RWPE2 (cell line): ENCODE measurements at regions not wholly inside any gene's neighbourhood (a gene's known extent, or its start where the extent isn't known, plus 50 kb on each side); places are given as distances from the start of the nearest gene placed in this dataset.

Source experiments
- ATAC-seq: fragments of 200-7000 bp; cut with Tn5 transposase; 3 replicates; pipeline ENCODE4 v1.9.1; 2021; ENCODE audit warnings: low read depth
- DNase-seq: peaks from one replicate; pipeline ENCODE4 v3.0.0-alpha.2; 2020; ENCODE audit warnings: low spot score
- H3K27ac ChIP-seq: fragments of 450-650 bp; 2 replicates; pipeline ENCODE4 v1.5.1; 2017; ENCODE audit warnings: mild to moderate bottlenecking; ENCODE audit not compliant: poor library complexity, severe bottlenecking
- H3K27me3 ChIP-seq: fragments of 250-450 bp; sonication (Bioruptor Pico); 2 replicates; pipeline ENCODE4 v1.5.1; 2021; ENCODE audit warnings: mild to moderate bottlenecking, moderate library complexity; ENCODE audit not compliant: insufficient read depth, poor library complexity, severe bottlenecking
- H3K36me3 ChIP-seq: fragments of 250-450 bp; sonication (Bioruptor Pico); 2 replicates; pipeline ENCODE4 v1.5.1; 2020; ENCODE audit warnings: low read depth, mild to moderate bottlenecking, moderate library complexity
- H3K4me1 ChIP-seq: fragments of 250-450 bp; sonication (Bioruptor Pico); 2 replicates; pipeline ENCODE4 v1.5.1; 2021; ENCODE audit warnings: mild to moderate bottlenecking, moderate library complexity; ENCODE audit not compliant: insufficient read depth, poor library complexity, severe bottlenecking
- H3K4me3 ChIP-seq: fragments of 250-450 bp; sonication (Bioruptor Pico); 2 replicates; pipeline ENCODE4 v1.5.1; 2021; ENCODE audit warnings: mild to moderate bottlenecking, moderate library complexity; ENCODE audit not compliant: severe bottlenecking
- H3K9me3 ChIP-seq: fragments of 250-450 bp; sonication (Bioruptor Pico); 2 replicates; pipeline ENCODE4 v1.5.1; 2021; ENCODE audit warnings: mild to moderate bottlenecking, moderate library complexity; ENCODE audit not compliant: severe bottlenecking
- CTCF ChIP-seq: fragments of 450-650 bp; IDR thresholded peaks from one replicate; pipeline ENCODE4 v1.5.1; 2017; ENCODE audit warnings: mild to moderate bottlenecking, moderate library complexity; ENCODE audit not compliant: poor library complexity, severe bottlenecking

GRCh38 chr5:113692891-113693457 lies 179.5 kb downstream of the YTHDC2 start:
- no peak for TF ChIP-seq CTCF
- ATAC-seq (no peak), DNase-seq (no peak)
- no peaks in the 10 kb centered on the region for H3K4me1 ChIP-seq
- no peaks in the 10 kb centered on the region for H3K36me3 ChIP-seq
- H3K27me3 ChIP-seq, result peaks cover 41% of the 10 kb centered on the region
- no peak overlapping the region for H3K27ac ChIP-seq
- no peak overlapping the region for H3K4me3 ChIP-seq
- H3K9me3 ChIP-seq, result no peaks in the 10 kb centered on the region

- peaks cover 41% of the 10 kb centered on the region for H3K27me3 ChIP-seq
- H3K9me3 ChIP-seq, result no peaks in the 10 kb centered on the region
- no peak overlapping the region for H3K27ac ChIP-seq
- H3K4me3 ChIP-seq, result no peak overlapping the region
- DNase-seq (no peak), ATAC-seq (no peak)
- no peaks in the 10 kb centered on the region for H3K4me1 ChIP-seq
- no peaks in the 10 kb centered on the region for H3K36me3 ChIP-seq
- TF ChIP-seq CTCF, result no peak
Measured at GRCh38 chr5:113693701-113694100, 180.2 kb downstream of the YTHDC2 start.

GRCh38 chr5:113694576-113694975 lies 181.1 kb downstream of the YTHDC2 start:
- H3K9me3 ChIP-seq, result no peaks in the 10 kb centered on the region
- H3K27me3 ChIP-seq, result peaks cover 38% of the 10 kb centered on the region
- no peak for ATAC-seq
- no peaks in the 10 kb centered on the region for H3K4me1 ChIP-seq
- no peak overlapping the region for H3K4me3 ChIP-seq
- no peaks in the 10 kb centered on the region for H3K36me3 ChIP-seq
- DNase-seq, result no peak
- H3K27ac ChIP-seq, result no peak overlapping the region
- no peak for TF ChIP-seq CTCF

GRCh38 chr5:113703266-113703665 lies 189.8 kb downstream of the YTHDC2 start:
- Histone ChIP-seq H3K36me3 (no peaks in the 10 kb centered on the region), H3K4me3 (no peak overlapping the region), H3K4me1 (no peaks in the 10 kb centered on the region), H3K27ac (no peak overlapping the region), H3K9me3 (no peaks in the 10 kb centered on the region), H3K27me3 (peaks cover 5% of the 10 kb centered on the region)
- no peak for ATAC-seq
- no peak for TF ChIP-seq CTCF
- DNase-seq, result no peak

GRCh38 chr5:113705657-113706056 lies 192.2 kb downstream of the YTHDC2 start:
- no peak for ATAC-seq
- TF ChIP-seq CTCF, result no peak
- H3K9me3 ChIP-seq, result no peaks in the 10 kb centered on the region

More at GRCh38 chr5:113705657-113706056, 192.2 kb downstream of the YTHDC2 start:
- Histone ChIP-seq H3K36me3 (no peaks in the 10 kb centered on the region), H3K27me3 (peaks cover 5% of the 10 kb centered on the region), H3K4me1 (no peaks in the 10 kb centered on the region), H3K27ac (no peak overlapping the region), H3K4me3 (no peak overlapping the region)
- DNase-seq, result no peak
